ENCODE measurements at regions not wholly inside any gene's neighbourhood (a gene's known extent, or its start where the extent isn't known, plus 50 kb on each side); places are given as distances from the start of the nearest gene placed in this dataset.
"Not testable (repeated sequence)": the region's sequence is repeated elsewhere in the genome, so short reads cannot be mapped to it uniquely, and the experiment has no call there.

GRCh38 chrX:92224406-92224805 is 445.2 kb downstream of the PCDH11X start:
- H3K36me3 ChIP-seq (ENCODE audit: control insufficient read depth, low read depth, low read length), result no peaks in the 10 kb centered on the region
- no peak overlapping the region for H3K27ac ChIP-seq (ENCODE audit: low read length)
- H3K27me3 ChIP-seq (ENCODE audit: control insufficient read depth, insufficient read depth, low read length), result no peaks in the 10 kb centered on the region
- no peak overlapping the region for H3K9ac ChIP-seq (ENCODE audit: low read length)
- H3K9me3 ChIP-seq (ENCODE audit: control insufficient read depth, low read depth, low read length), result no peaks in the 10 kb centered on the region
- no peak overlapping the region for H3K4me3 ChIP-seq (ENCODE audit: low read length)
- H3K4me1 ChIP-seq (ENCODE audit: control insufficient read depth, low read depth, low read length), result peaks cover 16% of the 10 kb centered on the region

DNA sequence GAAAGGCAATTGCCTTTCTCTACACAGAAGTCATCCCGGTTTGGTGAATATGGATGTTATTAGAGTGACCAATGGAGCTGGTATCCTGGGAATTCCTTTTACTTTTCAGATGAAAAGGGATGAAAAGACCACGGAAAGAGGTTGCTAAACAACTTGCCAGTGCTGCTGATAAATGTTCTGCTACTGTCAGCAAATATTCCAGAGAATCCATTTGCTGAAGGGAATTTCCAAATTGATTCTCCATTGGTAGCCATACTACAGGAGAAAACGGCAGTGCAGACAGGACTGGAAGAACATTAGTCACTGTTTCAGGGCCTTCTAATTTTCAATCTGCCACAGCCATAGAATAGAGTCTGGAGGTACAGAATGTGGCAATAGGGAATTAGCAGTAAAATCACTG is 451.5 kb downstream of the PCDH11X start:
- Histone ChIP-seq H3K9ac (ENCODE audit: low read length) (no peak overlapping the region), H3K4me3 (ENCODE audit: low read length) (no peak overlapping the region), H3K27ac (ENCODE audit: low read length) (no peak overlapping the region), H3K27me3 (ENCODE audit: control insufficient read depth, insufficient read depth, low read length) (no peaks in the 10 kb centered on the region), H3K4me1 (ENCODE audit: control insufficient read depth, low read depth, low read length) (peaks cover 31% of the 10 kb centered on the region), H3K36me3 (ENCODE audit: control insufficient read depth, low read depth, low read length) (no peaks in the 10 kb centered on the region), H3K9me3 (ENCODE audit: control insufficient read depth, low read depth, low read length) (no peaks in the 10 kb centered on the region)

DNA sequence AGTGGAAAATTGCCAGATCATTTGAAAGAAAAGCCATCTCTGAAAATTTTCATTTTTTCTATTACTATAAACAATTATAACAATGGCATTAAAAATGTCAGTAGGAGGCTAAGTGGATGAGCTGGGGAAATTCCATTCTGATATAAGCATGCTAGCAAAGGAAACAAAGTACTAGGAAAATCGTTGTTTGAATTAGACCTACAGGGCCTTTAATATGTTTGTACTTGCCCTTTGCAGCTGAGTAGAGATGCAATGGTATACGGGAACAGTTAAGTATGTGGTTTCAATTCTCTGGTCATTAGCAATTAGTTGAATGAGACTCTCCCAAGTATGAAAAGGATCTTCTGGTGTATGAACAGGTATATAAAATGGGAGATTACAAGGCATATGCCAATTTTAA is 452.2 kb downstream of the PCDH11X start:
- Histone ChIP-seq H3K4me1 (ENCODE audit: control insufficient read depth, low read depth, low read length) (peaks cover 26% of the 10 kb centered on the region), H3K36me3 (ENCODE audit: control insufficient read depth, low read depth, low read length) (no peaks in the 10 kb centered on the region), H3K9me3 (ENCODE audit: control insufficient read depth, low read depth, low read length) (no peaks in the 10 kb centered on the region), H3K27ac (ENCODE audit: low read length) (no peak overlapping the region), H3K9ac (ENCODE audit: low read length) (no peak overlapping the region), H3K27me3 (ENCODE audit: control insufficient read depth, insufficient read depth, low read length) (no peaks in the 10 kb centered on the region), H3K4me3 (ENCODE audit: low read length) (no peak overlapping the region)

GRCh38 chrX:92232182-92232581 is 453.0 kb downstream of the PCDH11X start:
- H3K36me3 ChIP-seq (ENCODE audit: control insufficient read depth, low read depth, low read length), result no peaks in the 10 kb centered on the region
- no peaks in the 10 kb centered on the region for H3K27me3 ChIP-seq (ENCODE audit: control insufficient read depth, insufficient read depth, low read length)

GRCh38 chrX:92241249-92241648 is 462.1 kb downstream of the PCDH11X start:
- Histone ChIP-seq H3K36me3 (ENCODE audit: control insufficient read depth, low read depth, low read length) (no peaks in the 10 kb centered on the region), H3K27ac (ENCODE audit: low read length) (no peak overlapping the region), H3K9ac (ENCODE audit: low read length) (no peak overlapping the region), H3K4me3 (ENCODE audit: low read length) (no peak overlapping the region), H3K4me1 (ENCODE audit: control insufficient read depth, low read depth, low read length) (no peaks in the 10 kb centered on the region), H3K9me3 (ENCODE audit: control insufficient read depth, low read depth, low read length) (peaks cover 6% of the 10 kb centered on the region), H3K27me3 (ENCODE audit: control insufficient read depth, insufficient read depth, low read length) (no peaks in the 10 kb centered on the region)

More at GRCh38 chrX:92232182-92232581, 453.0 kb downstream of the PCDH11X start:
- Histone ChIP-seq H3K4me1 (ENCODE audit: control insufficient read depth, low read depth, low read length) (peaks cover 21% of the 10 kb centered on the region), H3K27ac (ENCODE audit: low read length) (no peak overlapping the region), H3K9me3 (ENCODE audit: control insufficient read depth, low read depth, low read length) (peaks cover under 1% of the 10 kb centered on the region), H3K9ac (ENCODE audit: low read length) (no peak overlapping the region), H3K4me3 (ENCODE audit: low read length) (no peak overlapping the region)

DNA sequence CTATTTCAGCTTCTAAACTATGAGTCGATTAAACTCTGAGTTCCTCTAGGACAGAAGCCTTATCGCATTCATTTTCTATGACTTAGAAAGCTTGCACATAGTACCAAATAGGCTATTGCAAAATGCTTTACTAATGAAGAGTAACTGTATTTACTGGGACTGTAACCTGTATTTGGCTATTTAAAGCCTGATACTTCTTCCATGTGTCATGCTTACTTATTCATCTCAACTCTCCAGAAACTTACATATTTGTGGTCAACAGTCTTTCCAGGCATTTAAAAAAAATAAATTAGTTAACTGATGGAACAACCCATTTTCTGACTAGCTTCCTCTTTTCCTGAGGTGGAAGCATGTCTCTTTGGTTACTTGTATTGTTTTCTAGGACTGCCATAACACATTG is 467.9 kb downstream of the PCDH11X start:
- no peaks in the 10 kb centered on the region for H3K9me3 ChIP-seq (ENCODE audit: control insufficient read depth, low read depth, low read length)
- H3K4me1 ChIP-seq (ENCODE audit: control insufficient read depth, low read depth, low read length), result no peaks in the 10 kb centered on the region
- no peaks in the 10 kb centered on the region for H3K27me3 ChIP-seq (ENCODE audit: control insufficient read depth, insufficient read depth, low read length)
- no peaks in the 10 kb centered on the region for H3K36me3 ChIP-seq (ENCODE audit: control insufficient read depth, low read depth, low read length)
- H3K27ac ChIP-seq (ENCODE audit: low read length), result no peak overlapping the region
- no peak overlapping the region for H3K9ac ChIP-seq (ENCODE audit: low read length)
- no peak overlapping the region for H3K4me3 ChIP-seq (ENCODE audit: low read length)

GRCh38 chrX:92249125-92249524 is 469.9 kb downstream of the PCDH11X start:
- Histone ChIP-seq H3K9ac (ENCODE audit: low read length) (no peak overlapping the region), H3K27me3 (ENCODE audit: control insufficient read depth, insufficient read depth, low read length) (no peaks in the 10 kb centered on the region), H3K27ac (ENCODE audit: low read length) (no peak overlapping the region), H3K4me3 (ENCODE audit: low read length) (no peak overlapping the region), H3K9me3 (ENCODE audit: control insufficient read depth, low read depth, low read length) (no peaks in the 10 kb centered on the region), H3K36me3 (ENCODE audit: control insufficient read depth, low read depth, low read length) (no peaks in the 10 kb centered on the region), H3K4me1 (ENCODE audit: control insufficient read depth, low read depth, low read length) (no peaks in the 10 kb centered on the region)

GRCh38 chrX:92260102-92260501 is 480.9 kb downstream of the PCDH11X start:
- Histone ChIP-seq H3K4me1 (ENCODE audit: control insufficient read depth, low read depth, low read length) (peaks cover 17% of the 10 kb centered on the region), H3K27ac (ENCODE audit: low read length) (no peak overlapping the region), H3K9me3 (ENCODE audit: control insufficient read depth, low read depth, low read length) (peaks cover 24% of the 10 kb centered on the region), H3K4me3 (ENCODE audit: low read length) (no peak overlapping the region), H3K27me3 (ENCODE audit: control insufficient read depth, insufficient read depth, low read length) (no peaks in the 10 kb centered on the region), H3K36me3 (ENCODE audit: control insufficient read depth, low read depth, low read length) (no peaks in the 10 kb centered on the region), H3K9ac (ENCODE audit: low read length) (no peak overlapping the region)

GRCh38 chrX:92270936-92271855 is 492.0 kb downstream of the PCDH11X start:
- H3K9ac ChIP-seq (ENCODE audit: low read length), result peak overlapping the region; percentile 51
- H3K9me3 ChIP-seq (ENCODE audit: control insufficient read depth, low read depth, low read length), result no peaks in the 10 kb centered on the region
- H3K4me3 ChIP-seq (ENCODE audit: low read length), result peak overlapping the region; percentile 34

GRCh38 chrX:92278556-92278955 is 499.4 kb downstream of the PCDH11X start:
- not testable (repeated sequence) for H3K4me3 ChIP-seq (ENCODE audit: low read length); H3K27me3 ChIP-seq (ENCODE audit: control insufficient read depth, insufficient read depth, low read length); H3K27ac ChIP-seq (ENCODE audit: low read length); H3K36me3 ChIP-seq (ENCODE audit: control insufficient read depth, low read depth, low read length); H3K4me1 ChIP-seq (ENCODE audit: control insufficient read depth, low read depth, low read length); H3K9ac ChIP-seq (ENCODE audit: low read length); H3K9me3 ChIP-seq (ENCODE audit: control insufficient read depth, low read depth, low read length)

More at GRCh38 chrX:92270936-92271855, 492.0 kb downstream of the PCDH11X start:
- no peaks in the 10 kb centered on the region for H3K27me3 ChIP-seq (ENCODE audit: control insufficient read depth, insufficient read depth, low read length)
- H3K27ac ChIP-seq (ENCODE audit: low read length), result peak overlapping the region; percentile 92
- no peaks in the 10 kb centered on the region for H3K36me3 ChIP-seq (ENCODE audit: control insufficient read depth, low read depth, low read length)
- peaks cover 45% of the 10 kb centered on the region for H3K4me1 ChIP-seq (ENCODE audit: control insufficient read depth, low read depth, low read length)

GRCh38 chrX:92280347-92280746 is 501.2 kb downstream of the PCDH11X start:
- H3K9me3 ChIP-seq (ENCODE audit: control insufficient read depth, low read depth, low read length); H3K27me3 ChIP-seq (ENCODE audit: control insufficient read depth, insufficient read depth, low read length); H3K9ac ChIP-seq (ENCODE audit: low read length); H3K27ac ChIP-seq (ENCODE audit: low read length); H3K36me3 ChIP-seq (ENCODE audit: control insufficient read depth, low read depth, low read length); H3K4me1 ChIP-seq (ENCODE audit: control insufficient read depth, low read depth, low read length); H3K4me3 ChIP-seq (ENCODE audit: low read length): not testable (repeated sequence)

DNA sequence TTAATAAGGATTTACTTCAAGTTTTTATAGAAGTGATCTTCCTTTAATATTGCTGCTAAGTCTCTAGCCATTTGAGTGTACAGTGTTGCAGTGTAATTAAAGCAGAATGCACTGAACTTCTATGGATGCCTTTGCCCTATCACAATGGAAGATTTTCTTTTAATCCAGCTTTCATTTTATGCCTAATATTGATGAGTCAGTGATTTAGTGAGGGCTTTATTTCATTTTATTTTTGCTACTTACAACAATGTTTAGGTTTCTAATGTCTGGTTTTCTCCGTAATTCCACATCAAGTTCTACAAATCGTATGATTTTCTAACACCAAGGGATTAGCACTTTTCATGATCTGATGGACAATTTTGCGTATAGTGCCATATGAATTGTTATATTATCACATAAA is 504.1 kb downstream of the PCDH11X start:
- no peaks in the 10 kb centered on the region for H3K9me3 ChIP-seq (ENCODE audit: control insufficient read depth, low read depth, low read length)
- H3K4me1 ChIP-seq (ENCODE audit: control insufficient read depth, low read depth, low read length), result no peaks in the 10 kb centered on the region
- H3K27ac ChIP-seq (ENCODE audit: low read length), result no peak overlapping the region
- H3K36me3 ChIP-seq (ENCODE audit: control insufficient read depth, low read depth, low read length), result no peaks in the 10 kb centered on the region
- H3K4me3 ChIP-seq (ENCODE audit: low read length), result no peak overlapping the region
- H3K27me3 ChIP-seq (ENCODE audit: control insufficient read depth, insufficient read depth, low read length), result no peaks in the 10 kb centered on the region
- H3K9ac ChIP-seq (ENCODE audit: low read length), result no peak overlapping the region

Measured in iPS-18a (cell line).